AG04449 (cell line): ENCODE measurements at regions not wholly inside any gene's neighbourhood (a gene's known extent, or its start where the extent isn't known, plus 50 kb on each side); places are given as distances from the start of the nearest gene placed in this dataset.

Source experiments
- CTCF ChIA-PET: fragments of 350-600 bp; formaldehyde crosslinking; extraction: SDS; loops from one replicate; lab custom pipeline; 2021; ENCODE audit warnings: antibody characterized with exemption; lab: Yijun Ruan, JAX
- POLR2A ChIA-PET: fragments of 400-600, 350-600 bp; formaldehyde crosslinking; extraction: SDS; loops from one replicate; lab custom pipeline; 2020; ENCODE audit warnings: antibody characterized with exemption, inconsistent platforms; lab: Yijun Ruan, JAX
- DNase-seq: peaks from one replicate; pipeline ENCODE4 v3.0.0-alpha.2; 2010; ENCODE audit warnings: low read depth, low spot score
- H3K4me3 ChIP-seq: 2 replicates; pipeline ENCODE4 v1.5.1; 2011; ENCODE audit warnings: low read depth, mild to moderate bottlenecking, control low read depth, low read length
- TF ChIP-seq, protein P1 (sequence below): IDR thresholded peaks from one replicate; pipeline ENCODE4 v1.5.1; 2011; ENCODE audit warnings: mild to moderate bottlenecking, moderate library complexity, low read length, control low read depth, inconsistent platforms; ENCODE audit not compliant: insufficient read depth; ENCODE audit errors: missing control alignments

DNA sequence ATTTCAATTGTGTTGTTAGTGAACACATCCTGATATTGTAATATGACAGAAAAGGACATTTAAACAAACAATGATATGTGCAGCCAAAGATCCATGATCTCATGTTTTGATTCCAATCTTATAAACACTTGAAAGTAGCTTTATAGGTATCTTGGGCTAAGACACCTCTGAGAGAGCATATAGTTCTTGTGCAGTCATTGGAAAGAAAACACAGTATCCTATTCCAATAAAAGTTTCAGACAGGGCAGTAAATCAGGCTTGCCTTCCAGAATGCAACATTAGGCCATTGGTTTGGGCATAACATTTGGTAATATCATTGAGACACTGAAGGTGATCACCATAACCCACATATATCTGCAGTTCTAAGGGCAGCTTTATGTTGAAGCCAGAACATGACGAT lies 188.3 kb upstream of the HCCS start:
- H3K4me3 ChIP-seq: no peak overlapping the region
- ChIA-PET POLR2A (no interaction called here), CTCF (interaction anchor here (1.3 kb wide), 1 partner anchor 166 kb away, joined by 3 read pairs; no protein-coding TSS in a partner anchor)
- TF ChIP-seq, protein P1, sequence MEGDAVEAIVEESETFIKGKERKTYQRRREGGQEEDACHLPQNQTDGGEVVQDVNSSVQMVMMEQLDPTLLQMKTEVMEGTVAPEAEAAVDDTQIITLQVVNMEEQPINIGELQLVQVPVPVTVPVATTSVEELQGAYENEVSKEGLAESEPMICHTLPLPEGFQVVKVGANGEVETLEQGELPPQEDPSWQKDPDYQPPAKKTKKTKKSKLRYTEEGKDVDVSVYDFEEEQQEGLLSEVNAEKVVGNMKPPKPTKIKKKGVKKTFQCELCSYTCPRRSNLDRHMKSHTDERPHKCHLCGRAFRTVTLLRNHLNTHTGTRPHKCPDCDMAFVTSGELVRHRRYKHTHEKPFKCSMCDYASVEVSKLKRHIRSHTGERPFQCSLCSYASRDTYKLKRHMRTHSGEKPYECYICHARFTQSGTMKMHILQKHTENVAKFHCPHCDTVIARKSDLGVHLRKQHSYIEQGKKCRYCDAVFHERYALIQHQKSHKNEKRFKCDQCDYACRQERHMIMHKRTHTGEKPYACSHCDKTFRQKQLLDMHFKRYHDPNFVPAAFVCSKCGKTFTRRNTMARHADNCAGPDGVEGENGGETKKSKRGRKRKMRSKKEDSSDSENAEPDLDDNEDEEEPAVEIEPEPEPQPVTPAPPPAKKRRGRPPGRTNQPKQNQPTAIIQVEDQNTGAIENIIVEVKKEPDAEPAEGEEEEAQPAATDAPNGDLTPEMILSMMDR: no peak
- no peak for DNase-seq

DNA sequence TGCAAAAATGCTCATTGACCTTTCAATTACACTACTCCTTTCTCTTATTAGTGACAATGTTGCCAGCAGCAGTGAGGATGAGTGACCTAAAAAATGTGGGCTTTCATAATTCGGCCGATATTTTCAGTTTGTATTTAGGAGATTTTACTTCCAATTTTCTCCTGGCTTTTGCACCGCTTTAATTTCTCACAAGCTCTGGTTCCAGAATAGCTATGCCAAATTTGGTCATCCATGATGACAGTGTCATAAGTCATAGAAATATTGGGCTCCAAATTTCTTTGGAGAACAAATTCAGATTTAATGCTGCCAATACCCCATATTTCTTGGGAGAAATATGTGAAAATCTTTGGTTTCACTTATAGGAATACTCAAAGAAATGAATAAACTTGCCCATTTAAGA lies 187.7 kb upstream of the HCCS start:
- ChIA-PET POLR2A (no interaction called here), CTCF (interaction anchor here (1.3 kb wide), 1 partner anchor 167 kb away, joined by 3 read pairs; no protein-coding TSS in a partner anchor)
- TF ChIP-seq, protein P1: no peak
- DNase-seq: no peak
- no peak overlapping the region for H3K4me3 ChIP-seq

- ChIA-PET CTCF (no interaction called here), POLR2A (no interaction called here)
- no peak overlapping the region for H3K4me3 ChIP-seq
Measured at GRCh38 chrX:10926404-10926803, 184.7 kb upstream of the HCCS start.

DNA sequence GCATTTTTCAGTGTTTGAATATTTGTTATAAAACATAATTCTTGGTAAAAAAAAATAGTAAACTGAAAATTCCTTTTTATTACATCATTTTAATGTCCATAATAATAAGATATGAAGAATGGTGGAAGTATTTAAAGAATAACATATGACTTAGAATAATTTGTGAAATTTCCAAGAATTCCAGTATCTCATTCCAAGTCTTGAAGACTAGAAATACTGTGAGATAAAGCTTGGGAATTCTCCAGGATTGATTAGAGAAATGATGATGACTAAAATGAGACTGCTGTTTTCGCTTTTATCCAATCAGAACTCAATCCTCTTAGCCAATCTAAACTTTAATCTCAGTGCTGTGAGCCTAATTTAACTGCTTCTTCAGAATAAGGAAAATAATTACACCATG lies 184.2 kb upstream of the HCCS start:
- peak; percentile 23 for DNase-seq
- ChIA-PET CTCF (no interaction called here), POLR2A (no interaction called here)
- no peak overlapping the region for H3K4me3 ChIP-seq
- TF ChIP-seq, protein P1: no peak

More at GRCh38 chrX:10926404-10926803, 184.7 kb upstream of the HCCS start:
- DNase-seq: no peak
- TF ChIP-seq, protein P1: no peak

DNA sequence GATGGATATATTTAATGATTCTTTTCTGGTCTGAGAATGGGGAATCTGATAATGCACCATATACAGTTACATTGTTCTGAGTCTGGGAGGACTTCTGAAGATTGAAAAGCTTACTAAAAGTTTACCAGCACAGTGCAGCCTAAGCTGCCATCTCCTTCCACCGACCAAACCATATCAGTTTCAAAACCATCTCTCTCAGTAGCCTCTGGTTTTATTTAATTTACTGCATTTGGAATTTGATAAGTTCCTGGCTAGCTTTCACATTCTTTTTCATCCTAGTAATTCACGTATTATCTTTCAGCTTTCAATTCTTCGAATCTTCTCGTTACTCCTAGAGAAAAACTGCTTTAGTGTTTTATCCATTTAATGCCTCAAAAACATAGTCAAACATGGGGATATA lies 181.4 kb upstream of the HCCS start:
- ChIA-PET POLR2A (no interaction called here), CTCF (no interaction called here)
- H3K4me3 ChIP-seq: no peak overlapping the region
- DNase-seq: no peak
- TF ChIP-seq, protein P1: no peak

DNA sequence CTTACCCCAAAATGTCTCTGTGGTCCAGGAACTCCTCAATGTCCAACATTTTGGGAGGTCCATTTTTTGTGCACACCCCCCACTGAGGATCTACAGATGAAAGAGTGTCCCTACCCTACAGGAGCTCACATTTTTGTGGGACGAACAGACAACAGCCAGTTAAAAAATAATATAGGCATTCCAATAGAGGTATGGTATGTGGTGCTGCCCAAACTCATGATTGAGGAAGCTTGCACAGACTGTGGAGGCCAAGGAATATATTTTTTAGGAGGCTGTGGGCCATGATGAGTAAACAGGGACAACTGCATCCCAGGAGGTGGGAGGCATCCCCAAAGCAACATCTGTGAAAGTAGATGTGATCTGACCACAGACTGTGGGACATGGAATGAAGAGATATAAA lies 181.0 kb upstream of the HCCS start:
- DNase-seq: no peak
- H3K4me3 ChIP-seq: no peak overlapping the region
- ChIA-PET CTCF (no interaction called here), POLR2A (interaction anchor here (0.5 kb wide), 1 partner anchor 135 kb away, joined by 3 read pairs; no protein-coding TSS in a partner anchor)
- TF ChIP-seq, protein P1: no peak
